Nephron (organoid): ENCODE measurements at regions not wholly inside any gene's neighbourhood (a gene's known extent, or its start where the extent isn't known, plus 50 kb on each side); places are given as distances from the start of the nearest gene placed in this dataset.

Experiments used
- H3K27ac Mint-ChIP-seq, 3 experiments: 2 replicates each; pipeline ENCODE4 v1.8.0; 2020; ENCODE audit warnings: mixed read lengths in 3 of 3, mild to moderate bottlenecking in 2 of 3, moderate library complexity in 1 of 3
- H3K27me3 Mint-ChIP-seq: 2 replicates; pipeline ENCODE4 v1.8.0; 2021; ENCODE audit warnings: low read depth, mild to moderate bottlenecking, moderate library complexity, mixed read lengths
- H3K36me3 Mint-ChIP-seq: 2 replicates; pipeline ENCODE4 v1.8.0; 2020; ENCODE audit warnings: low read depth, mixed read lengths
- H3K4me1 Mint-ChIP-seq: 2 replicates; pipeline ENCODE4 v1.8.0; 2020; ENCODE audit warnings: mixed read lengths
- H3K4me3 Mint-ChIP-seq, 3 experiments: 2 replicates each; pipeline ENCODE4 v1.8.0; 2020; ENCODE audit warnings: mild to moderate bottlenecking in 3 of 3, mixed read lengths in 3 of 3, moderate library complexity in 2 of 3
- H3K9me3 Mint-ChIP-seq: 2 replicates; pipeline ENCODE4 v1.8.0; 2020; ENCODE audit warnings: mixed read lengths
- TF ChIP-seq, protein P1 (sequence below), 3 experiments: fragments of 200-600 bp; sonication (generic); IDR thresholded peaks; one replicate each; pipeline ENCODE4 v1.5.0; 2021; ENCODE audit warnings: antibody characterized with exemption in 3 of 3; ENCODE audit not compliant: unreplicated experiment in 3 of 3

DNA sequence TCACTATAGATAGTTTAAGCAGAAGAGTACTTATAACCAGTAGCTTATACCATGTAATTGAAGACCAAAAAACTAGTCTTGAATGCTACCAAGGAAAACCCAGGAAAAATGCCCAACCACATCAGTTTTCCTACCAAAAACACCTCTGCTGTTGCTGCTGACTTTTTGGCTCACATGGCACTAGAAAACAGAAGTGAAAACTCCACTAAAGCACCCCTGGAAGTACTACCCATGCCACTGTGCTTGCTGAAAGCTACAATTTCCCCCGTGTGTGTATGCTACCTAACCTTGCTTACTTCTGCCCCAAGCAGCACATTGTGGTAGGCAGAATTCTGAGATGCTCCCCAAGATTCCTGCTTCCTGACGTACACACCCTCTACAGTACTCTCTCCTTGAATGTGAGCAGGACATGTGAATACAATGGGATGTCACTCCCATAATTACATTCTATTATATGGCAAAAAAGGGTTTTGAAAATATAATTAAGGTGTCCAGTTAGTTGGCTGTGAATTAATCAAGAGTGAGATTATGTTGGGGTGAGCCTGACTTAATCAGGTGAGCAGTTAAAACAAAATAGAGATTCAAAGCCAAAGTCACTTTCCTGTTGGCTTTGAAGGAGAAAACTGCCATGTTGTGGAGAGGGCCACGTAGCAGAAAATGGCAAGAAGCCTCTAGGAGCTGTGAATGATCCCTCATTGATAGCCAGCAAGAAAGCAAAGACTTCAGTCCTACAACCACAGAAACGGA lies 209.8 kb upstream of the MARCKS start:
- TF ChIP-seq, protein P1, sequence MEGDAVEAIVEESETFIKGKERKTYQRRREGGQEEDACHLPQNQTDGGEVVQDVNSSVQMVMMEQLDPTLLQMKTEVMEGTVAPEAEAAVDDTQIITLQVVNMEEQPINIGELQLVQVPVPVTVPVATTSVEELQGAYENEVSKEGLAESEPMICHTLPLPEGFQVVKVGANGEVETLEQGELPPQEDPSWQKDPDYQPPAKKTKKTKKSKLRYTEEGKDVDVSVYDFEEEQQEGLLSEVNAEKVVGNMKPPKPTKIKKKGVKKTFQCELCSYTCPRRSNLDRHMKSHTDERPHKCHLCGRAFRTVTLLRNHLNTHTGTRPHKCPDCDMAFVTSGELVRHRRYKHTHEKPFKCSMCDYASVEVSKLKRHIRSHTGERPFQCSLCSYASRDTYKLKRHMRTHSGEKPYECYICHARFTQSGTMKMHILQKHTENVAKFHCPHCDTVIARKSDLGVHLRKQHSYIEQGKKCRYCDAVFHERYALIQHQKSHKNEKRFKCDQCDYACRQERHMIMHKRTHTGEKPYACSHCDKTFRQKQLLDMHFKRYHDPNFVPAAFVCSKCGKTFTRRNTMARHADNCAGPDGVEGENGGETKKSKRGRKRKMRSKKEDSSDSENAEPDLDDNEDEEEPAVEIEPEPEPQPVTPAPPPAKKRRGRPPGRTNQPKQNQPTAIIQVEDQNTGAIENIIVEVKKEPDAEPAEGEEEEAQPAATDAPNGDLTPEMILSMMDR (IDR thresholded peaks at IDR 0.05; ENCODE audit: unreplicated experiment in 3 of 3): no peak
- no peak overlapping the region for H3K4me3 Mint-ChIP-seq
- H3K9me3 Mint-ChIP-seq: no peaks in the 10 kb centered on the region
- peaks cover 36% of the 10 kb centered on the region for H3K4me1 Mint-ChIP-seq
- H3K27me3 Mint-ChIP-seq: no peaks in the 10 kb centered on the region
- H3K36me3 Mint-ChIP-seq: no peaks in the 10 kb centered on the region
- H3K27ac Mint-ChIP-seq: peak overlapping the region in 1 of 3 experiments; percentile 1

DNA sequence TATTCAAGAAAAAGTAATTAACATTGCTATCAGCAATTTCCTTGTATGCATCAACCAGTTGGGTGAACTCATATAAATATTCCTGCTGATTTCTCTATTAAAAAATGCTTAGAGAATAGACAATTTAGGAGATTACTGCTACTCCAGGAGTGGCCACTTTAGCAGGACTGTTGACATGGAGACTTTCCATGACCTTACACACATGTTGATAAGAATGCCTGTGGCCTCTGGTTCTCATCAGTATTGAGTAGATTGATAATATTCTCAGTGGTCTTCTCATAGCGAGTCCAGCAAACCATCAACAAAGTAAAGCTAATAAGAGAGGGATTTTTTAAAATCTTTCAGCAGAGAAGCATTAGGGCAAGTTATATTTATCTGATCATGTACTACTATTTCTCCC lies 208.4 kb upstream of the MARCKS start:
- Mint-ChIP-seq H3K27me3 (no peaks in the 10 kb centered on the region), H3K36me3 (no peaks in the 10 kb centered on the region), H3K9me3 (no peaks in the 10 kb centered on the region), H3K27ac (no peak overlapping the region), H3K4me3 (no peak overlapping the region), H3K4me1 (peaks cover 23% of the 10 kb centered on the region)
- TF ChIP-seq, protein P1 (IDR thresholded peaks at IDR 0.05; ENCODE audit: unreplicated experiment in 3 of 3): no peak

DNA sequence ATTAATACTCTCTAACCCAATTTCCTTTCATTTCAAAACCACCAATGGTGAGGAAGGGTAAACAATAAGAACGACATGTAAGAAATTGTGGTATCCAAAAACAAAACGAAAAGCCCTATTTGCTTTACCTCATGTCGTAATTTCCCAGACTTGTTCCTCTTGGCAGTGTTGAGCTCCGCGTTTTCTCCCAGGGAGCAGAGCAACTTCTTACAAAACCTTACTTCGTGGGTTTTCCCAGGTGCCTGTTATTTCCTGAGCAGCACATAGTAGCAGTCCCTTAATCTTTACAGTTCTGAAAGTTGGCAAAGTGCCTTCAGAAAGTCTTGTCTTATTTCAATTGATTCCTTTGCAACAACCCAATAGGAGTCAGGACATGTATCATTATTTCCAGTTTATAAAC lies 207.9 kb upstream of the MARCKS start:
- peaks cover 22% of the 10 kb centered on the region for H3K4me1 Mint-ChIP-seq

DNA sequence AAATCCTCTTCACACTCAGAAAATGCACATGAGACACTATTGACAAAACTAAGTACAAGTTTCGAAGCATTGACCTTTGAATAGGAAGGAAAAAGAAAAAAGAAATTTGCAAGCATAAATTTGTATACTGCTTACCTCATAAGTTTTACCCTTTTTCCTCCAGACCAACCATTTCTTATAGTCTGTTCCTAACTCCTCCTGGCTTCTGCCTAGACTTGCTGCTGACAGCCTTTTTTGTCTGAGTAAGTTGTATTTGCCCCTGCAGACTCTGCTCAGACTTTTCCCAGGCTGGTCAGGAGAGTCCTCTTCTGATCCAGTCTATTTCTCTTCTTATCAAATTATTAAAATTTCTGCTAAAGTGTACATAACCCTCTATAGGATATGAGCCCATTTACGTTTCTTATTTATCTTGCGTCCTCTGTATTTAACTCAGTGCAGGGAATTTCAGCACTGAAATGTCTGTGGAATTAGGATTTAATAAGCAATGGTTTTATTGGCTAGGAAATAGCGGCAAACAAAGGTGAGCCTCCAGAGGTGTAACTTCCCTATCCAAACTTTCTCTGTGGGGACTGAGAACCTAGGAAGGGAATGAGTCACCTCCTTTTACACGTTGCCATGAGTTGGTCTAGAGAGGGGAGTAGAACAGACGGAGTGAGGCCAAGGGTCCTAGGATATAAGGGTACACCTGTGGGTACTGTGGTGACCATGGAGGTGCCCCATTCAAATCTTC lies 207.1 kb upstream of the MARCKS start:
- Mint-ChIP-seq H3K4me1 (peaks cover 22% of the 10 kb centered on the region), H3K27ac (peak overlapping the region in 1 of 3 experiments; percentile 43), H3K4me3 (no peak overlapping the region)

More for the DNA sequence above, 207.9 kb upstream of the MARCKS start:
- no peaks in the 10 kb centered on the region for H3K36me3 Mint-ChIP-seq
- H3K9me3 Mint-ChIP-seq: no peaks in the 10 kb centered on the region
- H3K27me3 Mint-ChIP-seq: no peaks in the 10 kb centered on the region
- H3K4me3 Mint-ChIP-seq: no peak overlapping the region
- TF ChIP-seq, protein P1 (IDR thresholded peaks at IDR 0.05; ENCODE audit: unreplicated experiment in 3 of 3): no peak
- H3K27ac Mint-ChIP-seq: peak overlapping the region in 1 of 3 experiments; percentile 39

DNA sequence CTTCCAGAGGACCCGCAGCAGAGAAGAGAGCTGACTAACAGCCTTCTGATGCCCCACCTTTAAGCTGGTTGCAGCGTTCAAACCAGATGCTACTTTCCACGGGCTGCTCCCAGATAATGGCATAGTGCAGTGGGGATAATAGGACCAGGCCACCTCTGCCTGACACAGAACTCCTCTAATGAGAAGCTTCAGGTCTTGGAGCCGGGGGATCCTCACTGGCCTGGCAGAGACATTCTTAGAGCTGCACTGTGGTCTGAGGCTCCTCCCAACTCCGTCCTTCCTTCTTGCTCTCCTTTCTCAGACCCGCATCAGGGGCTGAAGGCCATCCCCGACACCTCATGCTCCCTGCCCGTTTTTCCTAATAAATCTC lies 206.6 kb upstream of the MARCKS start:
- Mint-ChIP-seq H3K4me1 (peaks cover 18% of the 10 kb centered on the region), H3K4me3 (no peak overlapping the region), H3K36me3 (no peaks in the 10 kb centered on the region), H3K9me3 (no peaks in the 10 kb centered on the region), H3K27me3 (no peaks in the 10 kb centered on the region), H3K27ac (no peak overlapping the region)
- TF ChIP-seq, protein P1 (IDR thresholded peaks at IDR 0.05; ENCODE audit: unreplicated experiment in 3 of 3): no peak

More for the DNA sequence above, 207.1 kb upstream of the MARCKS start:
- H3K9me3 Mint-ChIP-seq: no peaks in the 10 kb centered on the region
- no peaks in the 10 kb centered on the region for H3K27me3 Mint-ChIP-seq
- TF ChIP-seq, protein P1 (IDR thresholded peaks at IDR 0.05; ENCODE audit: unreplicated experiment in 3 of 3): no peak
- no peaks in the 10 kb centered on the region for H3K36me3 Mint-ChIP-seq
